ACHN (cell line): ENCODE measurements at regions not wholly inside any gene's neighbourhood (a gene's known extent, or its start where the extent isn't known, plus 50 kb on each side); places are given as distances from the start of the nearest gene placed in this dataset.
"Not testable (repeated sequence)": the region's sequence is repeated elsewhere in the genome, so short reads cannot be mapped to it uniquely, and the experiment has no call there.

Experiments used
- DNase-seq: peaks from one replicate; pipeline ENCODE4 v3.0.0-alpha.2; 2015
- in situ Hi-C: cut with HindIII; loops from 2 replicates; pipeline ENCODE4 v1.10.0; 2017; ENCODE audit warnings: low sequenced_read_pairs, low pct_ligation_motif_present, low pct_unique_long_range_greater_than_20kb

- in situ Hi-C loops: no loop called here
These were observed 200.0 kb downstream of the LIPI start for GRCh38 chr21:14010729-14011128.

GRCh38 chr21:14009990-14010389 lies 200.8 kb downstream of the LIPI start:
- in situ Hi-C loops, DNase-seq: not testable (repeated sequence)

More at GRCh38 chr21:14010729-14011128, 200.0 kb downstream of the LIPI start:
- no peak for DNase-seq

- DNase-seq, in situ Hi-C loops: not testable (repeated sequence)
These were observed 201.3 kb downstream of the LIPI start for GRCh38 chr21:14009238-14009981.

- in situ Hi-C loops, DNase-seq: not testable (repeated sequence)
These were observed 202.3 kb downstream of the LIPI start for GRCh38 chr21:14008436-14008835.

GRCh38 chr21:14008006-14008405 lies 202.7 kb downstream of the LIPI start:
- in situ Hi-C loops, DNase-seq: not testable (repeated sequence)

GRCh38 chr21:14006144-14006543 lies 204.6 kb downstream of the LIPI start:
- DNase-seq, in situ Hi-C loops: not testable (repeated sequence)

GRCh38 chr21:13986996-13987958 lies 223.5 kb downstream of the LIPI start:
- in situ Hi-C loops, DNase-seq: not testable (repeated sequence)

GRCh38 chr21:13985865-13986863 lies 224.6 kb downstream of the LIPI start:
- DNase-seq, in situ Hi-C loops: not testable (repeated sequence)

GRCh38 chr21:13985137-13985864 lies 225.5 kb downstream of the LIPI start:
- in situ Hi-C loops, DNase-seq: not testable (repeated sequence)

GRCh38 chr21:13984728-13985127 lies 226.0 kb downstream of the LIPI start:
- DNase-seq, in situ Hi-C loops: not testable (repeated sequence)

GRCh38 chr21:13981176-13982087 lies 229.3 kb downstream of the LIPI start:
- in situ Hi-C loops, DNase-seq: not testable (repeated sequence)

- DNase-seq, in situ Hi-C loops: not testable (repeated sequence)
These were observed 230.6 kb downstream of the LIPI start for GRCh38 chr21:13980115-13980662.

GRCh38 chr21:13979608-13980007 lies 231.1 kb downstream of the LIPI start:
- in situ Hi-C loops, DNase-seq: not testable (repeated sequence)

GRCh38 chr21:13974582-13974981 lies 236.2 kb downstream of the LIPI start:
- DNase-seq, in situ Hi-C loops: not testable (repeated sequence)

GRCh38 chr21:13969853-13970252 lies 240.9 kb downstream of the LIPI start:
- in situ Hi-C loops, DNase-seq: not testable (repeated sequence)

- in situ Hi-C loops, DNase-seq: not testable (repeated sequence)
These were observed 241.8 kb downstream of the LIPI start for GRCh38 chr21:13969002-13969401.
